Stomach smooth muscle (tissue), 2 donors: ENCODE measurements at regions not wholly inside any gene's neighbourhood (a gene's known extent, or its start where the extent isn't known, plus 50 kb on each side); places are given as distances from the start of the nearest gene placed in this dataset.
"Not testable (repeated sequence)": the region's sequence is repeated elsewhere in the genome, so short reads cannot be mapped to it uniquely, and the experiment has no call there.

Experiments used
- H3K27ac ChIP-seq: one replicate; pipeline ENCODE4 v1.7.0; 2013; ENCODE audit warnings: mild to moderate bottlenecking, low read length, inconsistent platforms
- H3K27me3 ChIP-seq, 2 donors: one replicate each; pipeline ENCODE4 v1.7.0; 2013; ENCODE audit warnings: low read length in 2 of 2; ENCODE audit not compliant: insufficient read depth in 2 of 2, control insufficient read depth in 1 of 2
- H3K36me3 ChIP-seq, 2 donors: one replicate each; pipeline ENCODE4 v1.7.0; 2013; ENCODE audit warnings: low read length in 2 of 2; ENCODE audit not compliant: control insufficient read depth in 2 of 2, insufficient read depth in 2 of 2
- H3K4me1 ChIP-seq: one replicate; pipeline ENCODE4 v1.7.0; 2013; ENCODE audit warnings: low read length; ENCODE audit not compliant: control insufficient read depth, insufficient read depth
- H3K4me3 ChIP-seq, 2 donors: one replicate each; pipeline ENCODE4 v1.7.0; 2013; ENCODE audit warnings: low read length in 2 of 2
- H3K9ac ChIP-seq, 2 donors: one replicate each; pipeline ENCODE4 v1.7.0; 2013; ENCODE audit warnings: low read length in 2 of 2, mild to moderate bottlenecking in 1 of 2
- H3K9me3 ChIP-seq, 2 donors: one replicate each; pipeline ENCODE4 v1.7.0; 2013; ENCODE audit warnings: low read length in 2 of 2; ENCODE audit not compliant: control insufficient read depth in 2 of 2
- donor health status: healthy.
- donor health status: Pancreatic carcinoma.

DNA sequence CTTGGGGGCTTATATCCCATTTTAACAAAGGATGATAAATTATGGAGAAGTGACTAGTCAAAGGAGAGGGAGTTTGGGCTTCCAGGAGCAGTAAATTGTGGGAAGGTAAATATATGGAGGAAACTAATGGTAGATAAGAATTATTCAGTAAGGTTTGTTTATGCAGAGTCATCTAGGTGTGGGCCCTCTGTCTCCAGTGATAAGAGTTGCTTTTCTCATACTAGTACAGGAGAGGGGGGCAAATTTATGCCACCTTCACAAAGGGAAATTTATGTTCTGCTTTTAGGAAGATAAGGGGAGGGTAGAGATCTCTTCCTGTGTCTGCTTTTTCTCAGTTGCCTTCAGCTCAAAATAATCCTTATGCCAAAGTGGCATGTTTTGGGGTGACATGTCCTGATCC, 383.7 kb upstream of the PPP2R3A start:
- H3K4me1 ChIP-seq: no peaks in the 10 kb centered on the region
- H3K4me3 ChIP-seq: no peak overlapping the region
- no peaks in the 10 kb centered on the region for H3K36me3 ChIP-seq
- peaks cover 2 to 3% of the 10 kb centered on the region in 2 donors for H3K27me3 ChIP-seq
- H3K27ac ChIP-seq: no peak overlapping the region
- no peak overlapping the region for H3K9ac ChIP-seq
- H3K9me3 ChIP-seq: peaks cover 0 to 3% of the 10 kb centered on the region in 2 donors

- Histone ChIP-seq H3K9ac (no peak overlapping the region), H3K4me3 (no peak overlapping the region), H3K27me3 (peaks cover 2 to 3% of the 10 kb centered on the region in 2 donors), H3K4me1 (no peaks in the 10 kb centered on the region), H3K36me3 (no peaks in the 10 kb centered on the region), H3K27ac (no peak overlapping the region), H3K9me3 (peaks cover 0 to 3% of the 10 kb centered on the region in 2 donors)
These were observed 382.7 kb upstream of the PPP2R3A start for GRCh38 chr3:135582800-135583199.

- H3K9me3 ChIP-seq: no peaks in the 10 kb centered on the region
- no peak overlapping the region for H3K4me3 ChIP-seq
- H3K4me1 ChIP-seq: no peaks in the 10 kb centered on the region
- H3K27ac ChIP-seq: no peak overlapping the region
- H3K9ac ChIP-seq: no peak overlapping the region
- H3K27me3 ChIP-seq: no peaks in the 10 kb centered on the region
- no peaks in the 10 kb centered on the region for H3K36me3 ChIP-seq
These were observed 369.0 kb upstream of the PPP2R3A start for GRCh38 chr3:135596563-135596962.

- no peak overlapping the region for H3K27ac ChIP-seq
- H3K27me3 ChIP-seq: no peaks in the 10 kb centered on the region
- no peaks in the 10 kb centered on the region for H3K36me3 ChIP-seq
- H3K4me1 ChIP-seq: no peaks in the 10 kb centered on the region
- no peak overlapping the region for H3K9ac ChIP-seq
- no peak overlapping the region for H3K4me3 ChIP-seq
- H3K9me3 ChIP-seq: no peaks in the 10 kb centered on the region
These were observed 367.7 kb upstream of the PPP2R3A start for GRCh38 chr3:135597855-135598254.

GRCh38 chr3:135598597-135598996, 366.9 kb upstream of the PPP2R3A start:
- H3K4me1 ChIP-seq: no peaks in the 10 kb centered on the region
- H3K27me3 ChIP-seq: no peaks in the 10 kb centered on the region
- no peaks in the 10 kb centered on the region for H3K9me3 ChIP-seq
- H3K27ac ChIP-seq: no peak overlapping the region
- no peaks in the 10 kb centered on the region for H3K36me3 ChIP-seq
- no peak overlapping the region for H3K4me3 ChIP-seq
- no peak overlapping the region for H3K9ac ChIP-seq

DNA sequence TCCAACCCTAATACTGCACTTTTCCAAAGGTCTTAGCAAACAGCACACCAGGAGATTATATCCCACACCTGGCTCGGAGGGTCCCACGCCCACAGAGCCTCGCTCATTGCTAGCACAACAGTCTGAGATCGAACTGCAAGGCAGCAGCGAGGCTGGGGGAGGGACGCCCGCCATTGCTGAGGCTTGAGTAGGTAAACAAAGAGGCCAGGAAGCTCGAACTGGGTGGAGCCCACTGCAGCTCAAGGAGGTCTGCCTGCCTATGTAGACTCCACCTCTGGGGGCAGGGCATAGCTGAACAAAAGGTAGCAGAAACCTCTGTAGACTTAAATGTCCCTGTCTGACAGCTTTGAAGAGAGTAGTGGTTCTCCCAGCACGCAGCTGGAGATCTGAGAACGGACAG, 361.0 kb upstream of the PPP2R3A start:
- H3K4me1 ChIP-seq, H3K4me3 ChIP-seq, H3K27me3 ChIP-seq, H3K36me3 ChIP-seq, H3K27ac ChIP-seq, H3K9me3 ChIP-seq, H3K9ac ChIP-seq: not testable (repeated sequence)

DNA sequence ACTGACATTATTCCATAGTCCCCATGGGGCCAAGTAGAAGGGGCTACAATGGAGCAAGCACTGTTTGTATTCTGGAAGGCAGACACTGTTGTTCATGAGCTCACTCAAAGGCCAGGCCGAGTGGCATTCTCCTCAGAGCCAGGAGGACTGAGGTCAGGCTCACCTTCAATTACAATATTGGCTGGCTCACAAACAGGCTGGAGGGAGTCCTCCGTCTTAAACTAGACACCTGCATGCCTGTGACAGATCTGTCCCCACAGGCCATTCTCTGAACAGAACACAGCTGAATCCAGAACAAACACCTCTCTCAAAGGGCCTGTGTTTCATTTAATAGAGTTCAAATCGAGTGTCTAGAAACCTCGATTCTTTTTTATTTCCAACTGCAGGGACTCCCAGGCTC, 347.4 kb upstream of the PPP2R3A start:
- H3K4me1 ChIP-seq: no peaks in the 10 kb centered on the region
- H3K27ac ChIP-seq: no peak overlapping the region
- no peak overlapping the region for H3K9ac ChIP-seq
- H3K27me3 ChIP-seq: no peaks in the 10 kb centered on the region
- H3K4me3 ChIP-seq: no peak overlapping the region
- H3K36me3 ChIP-seq: no peaks in the 10 kb centered on the region
- H3K9me3 ChIP-seq: no peaks in the 10 kb centered on the region

- Histone ChIP-seq H3K9me3 (no peaks in the 10 kb centered on the region), H3K9ac (no peak overlapping the region), H3K36me3 (no peaks in the 10 kb centered on the region), H3K27ac (no peak overlapping the region), H3K27me3 (no peaks in the 10 kb centered on the region), H3K4me1 (no peaks in the 10 kb centered on the region), H3K4me3 (no peak overlapping the region)
These were observed 344.2 kb upstream of the PPP2R3A start for GRCh38 chr3:135621184-135621920.

DNA sequence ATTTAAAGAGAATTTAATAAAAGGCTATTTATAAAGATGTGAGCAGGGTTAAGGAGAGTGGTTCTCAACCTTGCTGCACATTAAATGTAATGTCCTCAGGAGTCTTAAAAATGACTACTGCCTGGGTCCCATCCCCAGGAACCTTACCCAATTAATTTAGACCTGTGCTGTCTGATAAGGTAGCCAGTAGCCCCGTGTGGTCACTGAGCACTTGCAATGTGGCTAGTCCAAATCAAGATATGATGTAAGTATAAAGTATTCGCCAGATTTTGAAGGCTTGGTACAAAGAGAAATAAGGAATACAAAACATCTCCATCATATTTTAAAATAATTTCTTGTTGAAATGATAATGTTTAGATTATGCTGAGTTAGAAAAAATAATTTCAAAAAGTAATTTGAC, 343.3 kb upstream of the PPP2R3A start:
- no peaks in the 10 kb centered on the region for H3K9me3 ChIP-seq
- no peaks in the 10 kb centered on the region for H3K27me3 ChIP-seq
- H3K4me1 ChIP-seq: no peaks in the 10 kb centered on the region
- H3K9ac ChIP-seq: no peak overlapping the region
- no peak overlapping the region for H3K27ac ChIP-seq
- no peak overlapping the region for H3K4me3 ChIP-seq
- no peaks in the 10 kb centered on the region for H3K36me3 ChIP-seq

- H3K36me3 ChIP-seq: no peaks in the 10 kb centered on the region
- no peak overlapping the region for H3K4me3 ChIP-seq
- H3K9me3 ChIP-seq: no peaks in the 10 kb centered on the region
- H3K9ac ChIP-seq: no peak overlapping the region
- no peak overlapping the region for H3K27ac ChIP-seq
- H3K27me3 ChIP-seq: no peaks in the 10 kb centered on the region
- no peaks in the 10 kb centered on the region for H3K4me1 ChIP-seq
These were observed 342.9 kb upstream of the PPP2R3A start for GRCh38 chr3:135622656-135623055.

DNA sequence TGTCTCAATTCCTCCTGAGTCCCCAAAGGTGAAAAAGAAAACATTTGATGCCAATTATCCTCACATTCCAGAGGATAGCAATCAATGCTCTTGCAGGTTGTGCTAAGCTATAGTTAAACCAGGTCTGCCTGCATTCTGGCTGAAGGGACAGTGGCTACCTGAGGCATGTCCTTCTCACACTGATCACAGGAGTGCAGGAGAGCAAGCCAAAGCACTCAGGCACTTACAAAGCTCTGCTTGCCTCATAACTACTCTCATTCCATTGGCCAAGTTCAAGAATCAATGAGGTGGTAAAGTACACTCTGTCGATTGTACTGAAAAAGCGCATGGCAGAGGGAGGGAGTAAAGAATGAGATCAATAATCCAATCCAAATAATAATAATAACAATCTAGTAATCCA, 342.0 kb upstream of the PPP2R3A start:
- Histone ChIP-seq H3K4me1 (no peaks in the 10 kb centered on the region), H3K9me3 (no peaks in the 10 kb centered on the region), H3K9ac (no peak overlapping the region)

More for the DNA sequence above, 342.0 kb upstream of the PPP2R3A start:
- H3K27ac ChIP-seq: no peak overlapping the region
- H3K4me3 ChIP-seq: no peak overlapping the region
- no peaks in the 10 kb centered on the region for H3K27me3 ChIP-seq
- no peaks in the 10 kb centered on the region for H3K36me3 ChIP-seq
